HG03039 (cell line): ENCODE measurements at regions not wholly inside any gene's neighbourhood (a gene's known extent, or its start where the extent isn't known, plus 50 kb on each side); places are given as distances from the start of the nearest gene placed in this dataset.
"Not testable (repeated sequence)": the region's sequence is repeated elsewhere in the genome, so short reads cannot be mapped to it uniquely, and the experiment has no call there.

ENCODE experiments used
- ATAC-seq: cut with Tn5 transposase; IDR thresholded peaks from one replicate; pipeline ENCODE4 v1.9.1; 2021; ENCODE audit warnings: mild to moderate bottlenecking, moderate library complexity; ENCODE audit not compliant: unreplicated experiment

DNA sequence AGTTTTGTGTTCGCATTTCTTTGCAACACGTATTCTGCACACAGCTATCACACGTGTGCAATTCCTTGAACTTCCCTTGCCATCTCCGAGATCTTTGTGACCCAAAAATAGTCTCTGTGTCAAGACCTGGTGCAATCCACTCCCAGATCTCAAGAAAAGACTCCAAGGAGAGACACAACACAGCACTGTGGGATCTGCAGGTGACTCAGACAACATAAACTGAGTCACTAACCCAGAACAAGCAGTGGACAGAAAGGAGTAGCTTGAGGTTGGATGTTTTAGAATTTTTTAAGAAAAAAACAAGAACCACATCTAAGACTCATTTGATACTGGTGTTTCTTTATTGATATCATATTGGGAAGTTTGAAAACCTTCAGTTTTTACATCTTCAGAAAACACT lies 396.9 kb downstream of the AGTPBP1 start:
- no peak for ATAC-seq

DNA sequence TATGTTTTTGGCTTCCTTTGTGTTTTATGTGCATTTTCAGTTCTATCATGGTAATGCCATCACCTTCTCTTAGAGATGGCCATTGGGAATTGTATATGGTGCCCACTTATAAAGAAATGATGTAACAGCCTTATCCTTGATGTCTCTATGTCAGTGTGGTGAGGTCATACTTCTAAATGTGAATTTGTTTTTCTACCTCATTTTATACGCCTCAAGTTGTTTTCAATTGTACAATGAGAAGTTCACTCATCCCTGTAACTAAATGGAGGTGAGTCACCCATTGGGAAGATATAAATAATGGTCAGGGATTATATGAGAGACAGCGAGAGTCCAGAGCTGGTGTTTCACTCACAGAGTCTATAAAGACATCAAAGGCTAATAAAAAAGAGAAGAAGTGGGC lies 402.4 kb downstream of the AGTPBP1 start:
- no peak for ATAC-seq

GRCh38 chr9:85334228-85334627 lies 407.5 kb downstream of the AGTPBP1 start:
- no peak for ATAC-seq

DNA sequence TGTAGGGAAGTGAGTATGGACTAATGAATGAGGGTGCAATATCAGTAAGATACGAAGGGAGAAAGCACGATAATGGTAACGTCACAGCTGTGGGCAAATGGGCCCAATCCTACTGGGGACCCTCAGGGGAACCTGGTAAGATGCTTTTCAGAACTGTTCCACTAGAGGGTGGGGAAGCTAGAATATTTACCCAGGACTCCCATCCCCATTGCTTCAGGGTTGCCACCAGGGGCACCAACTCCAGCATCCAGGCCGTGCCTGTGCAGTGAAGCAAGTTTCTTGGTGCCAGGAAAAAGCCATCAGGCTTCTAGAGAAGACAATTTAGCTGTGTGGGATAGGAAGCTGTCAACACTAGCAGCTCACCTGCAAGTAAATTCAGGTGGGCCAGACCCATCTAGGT lies 409.3 kb downstream of the AGTPBP1 start:
- ATAC-seq = no peak

GRCh38 chr9:85331626-85332025 lies 410.1 kb downstream of the AGTPBP1 start:
- no peak for ATAC-seq

- ATAC-seq = no peak
Observed at GRCh38 chr9:85322592-85322991, 419.2 kb downstream of the AGTPBP1 start.

DNA sequence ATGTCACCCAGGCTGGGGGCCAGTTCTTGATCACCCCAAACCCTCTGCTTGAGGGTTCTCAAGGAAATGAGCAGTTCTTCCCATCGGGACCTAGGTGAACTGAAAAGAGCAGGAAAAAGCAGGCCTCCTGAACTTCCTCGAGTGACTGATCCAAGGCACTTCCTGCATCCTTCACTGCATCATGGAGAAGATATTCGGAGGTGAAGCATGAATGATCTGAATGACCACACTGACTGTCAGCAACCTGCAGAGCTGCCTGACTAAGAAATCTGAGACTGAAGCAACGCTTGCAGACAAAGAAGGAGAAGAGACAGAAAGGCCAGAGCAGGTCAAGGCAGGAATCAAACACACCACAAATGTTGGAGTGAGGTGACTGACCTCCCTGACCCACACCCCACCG lies 420.2 kb downstream of the AGTPBP1 start:
- no peak for ATAC-seq

DNA sequence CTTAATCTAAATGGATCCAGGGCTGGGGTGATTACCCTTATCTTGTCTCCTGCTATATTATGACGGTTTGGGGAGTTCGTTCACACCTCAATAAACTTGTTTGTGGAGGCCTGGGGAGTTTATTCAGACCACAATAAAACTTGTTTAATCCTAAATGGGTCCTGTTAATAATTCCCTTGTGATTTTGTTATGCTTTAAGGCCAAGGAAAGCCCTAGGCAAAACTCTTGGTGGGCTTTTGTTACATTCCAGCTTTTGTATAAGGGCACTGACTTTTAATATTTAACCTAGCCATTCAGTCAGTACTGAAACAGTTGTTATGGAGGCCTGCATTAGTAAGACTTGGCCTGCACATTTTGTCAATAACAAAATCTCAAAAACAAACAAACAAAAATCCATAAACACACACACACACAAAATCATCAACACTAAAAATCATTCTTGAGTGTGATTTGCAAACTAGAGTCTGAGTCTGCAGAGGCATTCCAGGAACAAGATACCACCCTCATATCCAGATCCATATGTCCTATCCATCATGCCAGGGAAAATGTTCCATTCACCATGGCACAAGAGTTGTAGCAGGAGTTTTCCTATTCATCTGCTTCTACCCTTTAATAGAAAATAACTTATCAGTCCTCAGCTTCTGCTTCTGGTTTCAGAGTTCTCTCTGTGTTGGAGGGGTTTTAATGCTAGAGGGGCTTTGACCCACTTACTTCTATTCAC lies 421.7 kb downstream of the AGTPBP1 start:
- no peak for ATAC-seq

GRCh38 chr9:85315535-85315934 lies 426.2 kb downstream of the AGTPBP1 start:
- ATAC-seq = not testable (repeated sequence)

DNA sequence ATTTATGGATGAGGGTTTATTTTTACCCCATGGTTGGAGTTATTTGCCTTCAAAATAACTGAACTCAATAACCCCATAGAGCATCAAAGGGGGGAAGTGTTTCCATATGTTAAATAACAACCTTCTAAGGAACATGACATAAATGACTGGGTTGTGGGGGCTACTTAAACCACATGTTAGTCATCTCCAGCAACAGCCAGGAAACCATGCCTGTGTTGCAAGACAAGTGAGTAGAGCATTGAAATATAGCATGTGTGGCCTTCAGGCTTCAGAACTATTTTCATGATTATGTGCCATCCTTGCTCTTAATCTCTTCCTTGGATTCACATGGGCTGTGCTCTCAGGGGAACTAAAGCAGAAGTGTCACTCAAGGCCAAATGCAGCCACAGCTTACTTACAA lies 431.2 kb downstream of the AGTPBP1 start:
- ATAC-seq = no peak

GRCh38 chr9:85303757-85304134 lies 438.0 kb downstream of the AGTPBP1 start:
- no peak for ATAC-seq

DNA sequence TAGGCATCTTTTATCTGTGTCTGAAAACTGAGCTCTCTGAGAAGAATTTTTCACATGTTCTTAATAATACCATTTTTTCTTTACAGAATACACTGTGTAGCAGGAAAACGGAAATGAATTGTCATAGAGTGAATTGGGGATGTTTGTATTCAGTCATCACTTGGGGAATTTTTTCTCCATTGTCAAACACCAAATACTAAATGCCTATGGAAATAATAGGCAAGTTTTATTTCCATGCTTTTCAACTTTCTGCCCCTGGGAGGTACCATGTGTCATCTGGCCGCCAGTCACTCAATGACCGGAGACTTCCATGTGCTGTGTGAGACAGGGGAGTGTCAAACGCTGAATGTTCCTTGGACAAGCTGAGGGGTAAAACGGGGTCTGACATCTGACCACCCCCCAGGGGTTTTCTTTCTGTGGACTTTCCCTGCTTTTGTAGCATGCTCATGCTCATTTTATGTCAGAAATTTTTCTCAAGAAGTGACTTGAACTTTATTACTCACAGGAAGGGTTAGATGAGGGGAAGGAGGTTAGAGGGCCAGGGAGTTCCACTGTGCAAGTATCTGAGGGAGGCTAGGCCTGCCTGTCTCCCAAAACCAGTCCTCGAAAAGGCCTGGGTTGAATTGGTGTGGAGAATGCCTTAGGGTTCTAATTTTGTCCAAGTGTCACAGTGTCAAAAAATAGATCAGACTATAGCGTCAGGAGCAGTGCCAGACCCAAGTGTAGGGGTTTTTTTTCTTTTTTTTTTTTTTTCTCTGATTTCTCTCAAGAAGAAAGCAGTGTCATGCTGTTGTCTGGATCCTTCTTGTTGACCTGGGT lies 438.6 kb downstream of the AGTPBP1 start:
- ATAC-seq = no peak

DNA sequence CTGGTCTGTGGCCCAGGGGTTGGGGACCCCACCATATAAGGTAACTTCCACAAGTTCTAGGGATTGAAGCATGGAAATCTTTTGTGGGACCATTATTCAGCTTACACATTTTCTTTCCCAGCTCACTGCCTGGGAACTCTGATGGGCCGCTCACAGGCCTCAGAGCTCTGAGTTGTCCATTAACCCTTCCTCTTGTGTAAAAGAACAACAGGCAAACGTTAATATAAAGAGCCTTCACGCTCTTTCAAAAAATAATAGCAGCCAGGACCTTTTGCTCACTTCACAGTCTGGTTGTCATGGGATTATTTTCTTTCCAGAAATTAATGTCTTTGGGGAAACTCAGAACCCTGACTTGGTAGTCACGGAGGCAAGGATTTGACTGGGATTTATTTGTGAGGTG lies 443.3 kb downstream of the AGTPBP1 start:
- no peak for ATAC-seq

GRCh38 chr9:85295244-85295643 lies 446.5 kb downstream of the AGTPBP1 start:
- not testable (repeated sequence) for ATAC-seq

DNA sequence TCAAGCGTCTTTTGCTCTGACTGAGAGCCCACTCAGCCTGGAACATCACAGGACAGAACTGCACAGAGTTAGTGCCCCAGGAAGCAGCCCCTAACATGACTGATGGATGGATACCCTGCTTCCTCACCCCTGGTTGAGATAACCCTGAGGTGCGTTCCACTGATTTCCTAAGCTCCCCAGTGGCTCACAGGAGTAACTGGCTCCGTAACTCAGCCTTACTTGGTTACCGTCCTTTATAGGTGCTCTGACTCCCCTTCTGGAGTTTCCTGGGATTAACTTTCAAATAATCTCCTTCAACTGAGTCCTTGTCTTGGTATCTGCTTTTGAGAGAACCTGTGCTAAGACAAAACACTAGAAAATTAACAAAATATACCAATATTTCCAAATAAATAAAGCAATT lies 449.5 kb downstream of the AGTPBP1 start:
- ATAC-seq = no peak

DNA sequence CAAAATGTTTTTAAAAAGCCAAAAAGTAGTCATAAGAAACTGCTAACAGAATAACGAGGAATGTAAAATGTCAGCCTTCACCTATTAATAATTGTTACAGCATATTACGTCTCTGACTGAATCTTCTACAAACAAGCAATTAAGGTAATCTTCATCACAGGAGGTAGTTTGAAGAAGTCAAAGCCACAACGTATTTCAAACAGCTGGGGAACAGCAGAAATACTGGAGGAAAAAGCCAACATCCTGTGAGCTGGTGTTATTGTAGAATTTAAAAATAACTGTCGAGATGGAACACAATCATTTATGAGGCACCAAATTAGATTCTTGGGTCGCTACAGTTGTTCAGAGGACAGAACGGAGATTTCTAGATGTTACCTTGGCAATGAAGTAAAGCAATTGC lies 450.5 kb downstream of the AGTPBP1 start:
- no peak for ATAC-seq

- ATAC-seq = no peak
Observed at GRCh38 chr9:85290019-85290418, 451.7 kb downstream of the AGTPBP1 start.

DNA sequence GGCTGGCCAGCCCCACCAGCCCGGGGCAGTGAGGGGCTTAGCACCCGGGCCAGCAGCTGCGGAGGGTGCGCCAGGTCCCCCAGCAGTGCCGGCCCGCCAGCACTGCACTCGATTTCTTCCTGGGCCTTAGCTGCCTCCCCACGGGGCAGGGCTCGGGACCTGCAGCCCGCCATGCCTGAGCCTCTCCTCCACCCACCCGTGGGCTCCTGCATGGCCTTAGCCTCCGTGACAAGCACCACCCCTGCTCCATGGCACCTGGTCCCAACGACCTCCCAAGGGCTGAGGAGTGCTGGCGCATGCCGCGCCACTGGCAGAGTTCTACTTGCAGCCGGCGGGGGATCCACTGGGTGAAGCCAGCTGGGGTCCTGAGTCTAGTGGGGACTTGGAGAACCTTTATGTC lies 452.6 kb downstream of the AGTPBP1 start:
- ATAC-seq = no peak

DNA sequence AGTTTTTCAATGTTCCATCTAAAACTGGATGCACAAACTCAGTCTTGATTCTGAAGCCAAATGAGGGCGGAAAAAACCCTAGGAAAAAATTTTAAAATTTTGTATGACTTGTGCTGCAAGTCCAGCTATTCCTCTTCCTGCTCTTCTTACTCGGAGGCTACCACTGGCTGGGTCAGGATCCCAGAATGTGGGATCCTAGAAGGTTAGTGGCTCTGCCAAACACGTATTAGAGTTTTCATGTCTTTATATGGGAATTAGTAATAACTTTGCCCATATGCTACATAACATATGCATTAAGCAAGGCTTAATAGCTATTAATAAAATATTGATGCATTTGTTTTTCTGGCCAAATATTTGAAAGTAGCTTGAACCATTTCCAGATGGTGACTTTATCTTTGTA lies 458.3 kb downstream of the AGTPBP1 start:
- ATAC-seq = no peak

DNA sequence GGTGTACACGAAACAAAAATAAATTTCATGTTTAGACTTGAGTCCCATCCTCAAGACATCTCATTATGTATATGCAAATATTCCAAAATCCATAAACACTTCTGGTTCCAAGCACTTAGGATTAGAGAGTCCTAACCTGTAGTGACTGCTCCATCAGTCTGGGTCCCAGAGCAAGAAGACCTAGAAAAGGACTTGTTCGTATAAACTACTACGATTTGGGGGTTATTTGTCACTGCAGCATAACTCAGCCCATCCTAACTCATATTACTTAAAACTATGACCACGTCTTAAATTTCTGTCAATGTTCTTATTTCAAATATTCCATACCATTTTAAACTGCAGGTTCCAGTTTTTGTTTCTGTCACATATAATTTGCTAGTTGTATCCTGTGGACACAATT lies 463.0 kb downstream of the AGTPBP1 start:
- no peak for ATAC-seq

DNA sequence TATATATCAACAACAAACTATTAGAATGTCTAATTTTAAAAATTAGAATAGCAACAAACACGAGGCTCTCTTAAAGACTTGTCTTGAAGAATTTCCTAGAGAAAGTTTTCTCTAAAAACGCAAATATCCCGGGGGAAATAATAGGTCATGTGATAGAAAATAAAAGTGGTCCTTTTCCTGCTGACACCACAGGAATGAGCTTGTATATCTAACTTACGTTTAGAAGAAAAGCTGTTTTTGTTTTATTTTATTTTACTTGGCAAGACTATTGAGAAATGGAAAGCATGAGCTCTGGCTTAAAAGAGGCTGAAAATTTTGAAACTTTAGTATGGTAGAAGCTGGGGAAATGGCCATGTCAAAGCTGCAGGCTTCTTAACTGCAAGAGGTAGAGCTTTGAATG lies 465.0 kb downstream of the AGTPBP1 start:
- ATAC-seq = no peak

DNA sequence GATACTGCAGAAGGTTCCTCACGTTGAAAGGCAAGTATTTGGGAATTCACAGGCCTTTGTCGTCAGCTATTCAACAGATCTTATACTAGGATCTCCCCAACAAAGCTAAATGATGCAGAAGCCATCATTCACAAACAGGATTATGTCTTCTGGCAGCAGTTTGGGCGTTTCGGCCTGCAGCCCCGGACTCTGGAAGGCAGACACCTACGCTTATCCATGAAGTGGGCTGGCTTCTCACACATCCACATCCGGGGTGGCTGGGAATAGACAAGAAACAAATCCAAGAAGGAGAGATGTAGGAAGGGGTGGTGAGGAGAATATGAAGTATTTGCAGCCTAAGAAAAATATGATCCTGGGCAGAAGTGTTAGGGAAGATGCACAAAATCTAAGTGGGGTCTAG lies 471.9 kb downstream of the AGTPBP1 start:
- ATAC-seq = no peak
